Activated CD4-positive, alpha-beta memory T cell treated with anti-CD3 and anti-CD28 coated beads for 36 hours (primary cell): ENCODE measurements at regions not wholly inside any gene's neighbourhood (a gene's known extent, or its start where the extent isn't known, plus 50 kb on each side); places are given as distances from the start of the nearest gene placed in this dataset.

ENCODE experiments used
- CTCF ChIA-PET: fragments of 350-600 bp; sonication (Branson Sonifier 250); formaldehyde crosslinking; loops from one replicate; lab custom pipeline; 2021; ENCODE audit warnings: antibody characterized with exemption, inconsistent platforms; lab: Charles Lee
- POLR2A ChIA-PET: fragments of 350-600 bp; sonication (Branson Sonifier 250); formaldehyde crosslinking; loops from one replicate; lab custom pipeline; 2021; ENCODE audit warnings: antibody characterized with exemption; lab: Charles Lee
- DNase-seq: peaks from one replicate; pipeline ENCODE4 v3.0.0-alpha.2; 2020
- H3K27ac Mint-ChIP-seq: one replicate; pipeline ENCODE4 v1.8.0; 2021; ENCODE audit warnings: mixed read lengths
- H3K27me3 Mint-ChIP-seq: one replicate; pipeline ENCODE4 v1.8.0; 2021; ENCODE audit warnings: mixed read lengths
- H3K36me3 Mint-ChIP-seq: one replicate; pipeline ENCODE4 v1.8.0; 2021; ENCODE audit warnings: mixed read lengths
- H3K4me1 Mint-ChIP-seq: one replicate; pipeline ENCODE4 v1.8.0; 2021; ENCODE audit warnings: low read depth, mixed read lengths
- H3K4me3 Mint-ChIP-seq: one replicate; pipeline ENCODE4 v1.8.0; 2021; ENCODE audit warnings: mild to moderate bottlenecking, mixed read lengths
- H3K9me3 Mint-ChIP-seq: one replicate; pipeline ENCODE4 v1.8.0; 2021; ENCODE audit warnings: mixed read lengths
- intact Hi-C: fragments of 100-400 bp; cut with micrococcal nuclease; formaldehyde crosslinking; loops from one replicate; pipeline ENCODE4 v1.15.1; 2023

DNA sequence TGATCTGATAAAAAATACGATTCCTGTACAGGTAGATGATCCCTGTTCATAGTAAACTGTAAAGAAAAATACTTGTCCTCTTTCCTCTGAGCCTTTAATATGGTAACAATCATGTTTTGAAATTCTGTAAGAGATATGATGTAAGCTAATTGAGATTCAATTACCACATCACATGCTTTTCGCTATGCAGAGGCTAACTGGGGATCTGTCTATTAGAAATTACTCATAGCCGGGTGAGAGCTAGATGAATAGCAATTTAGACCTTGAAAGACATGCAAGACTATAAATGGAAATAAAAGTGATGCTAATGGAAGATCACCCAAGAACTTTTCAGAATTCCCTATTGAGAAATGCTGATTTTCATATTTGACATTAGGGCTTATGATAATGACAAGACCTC is 579.9 kb upstream of the ZNF717 start:
- Mint-ChIP-seq H3K4me3 (no peak overlapping the region), H3K27ac (no peak overlapping the region), H3K27me3 (no peaks in the 10 kb centered on the region), H3K4me1 (no peaks in the 10 kb centered on the region), H3K9me3 (peaks cover 11% of the 10 kb centered on the region), H3K36me3 (no peaks in the 10 kb centered on the region)
- intact Hi-C loops = no loop called here
- no peak for DNase-seq
- ChIA-PET POLR2A (no interaction called here), CTCF (no interaction called here)

DNA sequence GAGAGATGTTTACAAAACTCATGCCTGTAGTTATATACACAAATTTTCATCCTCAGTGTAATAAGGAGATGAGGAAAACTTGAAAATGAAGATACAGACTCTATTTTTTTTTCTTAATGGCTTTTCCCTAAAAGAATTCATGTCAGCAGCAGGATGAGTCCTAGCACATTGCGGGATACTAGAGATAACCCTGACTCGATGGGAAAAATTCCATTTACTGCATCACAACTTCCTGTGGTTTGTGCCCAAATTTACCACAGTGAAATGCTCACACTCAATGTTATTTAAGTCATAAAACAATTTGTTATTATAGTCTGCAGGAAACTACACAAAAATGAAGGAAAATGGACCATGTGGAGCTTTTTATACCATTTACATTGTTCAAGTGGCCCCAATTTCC is 581.9 kb upstream of the ZNF717 start:
- DNase-seq = no peak
- no peak overlapping the region for H3K27ac Mint-ChIP-seq
- H3K36me3 Mint-ChIP-seq = no peaks in the 10 kb centered on the region
- POLR2A ChIA-PET = no interaction called here
- intact Hi-C loops = no loop called here
- CTCF ChIA-PET = no interaction called here
- no peak overlapping the region for H3K4me3 Mint-ChIP-seq
- peaks cover 11% of the 10 kb centered on the region for H3K9me3 Mint-ChIP-seq
- H3K27me3 Mint-ChIP-seq = no peaks in the 10 kb centered on the region
- no peaks in the 10 kb centered on the region for H3K4me1 Mint-ChIP-seq

DNA sequence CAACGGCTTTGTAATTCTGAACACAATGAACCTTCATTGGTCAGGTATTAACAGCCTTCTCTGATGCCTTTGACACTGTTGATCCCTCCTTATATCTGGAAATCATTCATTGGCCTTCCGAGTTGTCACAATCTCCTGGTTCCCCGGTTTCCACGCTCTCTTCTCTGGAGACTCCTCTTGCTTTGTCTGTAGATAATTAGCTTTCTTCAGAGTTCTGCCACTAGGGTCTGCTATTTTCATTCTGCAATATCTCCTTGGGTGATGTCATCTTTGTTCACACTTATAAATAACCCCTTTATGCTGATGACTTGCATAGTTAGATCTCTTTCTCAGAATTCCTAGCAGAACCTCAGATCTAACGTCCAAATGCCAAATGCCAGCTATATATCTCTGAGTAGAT is 583.8 kb upstream of the ZNF717 start:
- ChIA-PET POLR2A (no interaction called here), CTCF (no interaction called here)
- H3K27me3 Mint-ChIP-seq = no peaks in the 10 kb centered on the region
- H3K9me3 Mint-ChIP-seq = peaks cover 11% of the 10 kb centered on the region
- intact Hi-C loops = no loop called here
- H3K4me1 Mint-ChIP-seq = no peaks in the 10 kb centered on the region
- no peak for DNase-seq
- H3K36me3 Mint-ChIP-seq = no peaks in the 10 kb centered on the region
- H3K27ac Mint-ChIP-seq = no peak overlapping the region
- no peak overlapping the region for H3K4me3 Mint-ChIP-seq

DNA sequence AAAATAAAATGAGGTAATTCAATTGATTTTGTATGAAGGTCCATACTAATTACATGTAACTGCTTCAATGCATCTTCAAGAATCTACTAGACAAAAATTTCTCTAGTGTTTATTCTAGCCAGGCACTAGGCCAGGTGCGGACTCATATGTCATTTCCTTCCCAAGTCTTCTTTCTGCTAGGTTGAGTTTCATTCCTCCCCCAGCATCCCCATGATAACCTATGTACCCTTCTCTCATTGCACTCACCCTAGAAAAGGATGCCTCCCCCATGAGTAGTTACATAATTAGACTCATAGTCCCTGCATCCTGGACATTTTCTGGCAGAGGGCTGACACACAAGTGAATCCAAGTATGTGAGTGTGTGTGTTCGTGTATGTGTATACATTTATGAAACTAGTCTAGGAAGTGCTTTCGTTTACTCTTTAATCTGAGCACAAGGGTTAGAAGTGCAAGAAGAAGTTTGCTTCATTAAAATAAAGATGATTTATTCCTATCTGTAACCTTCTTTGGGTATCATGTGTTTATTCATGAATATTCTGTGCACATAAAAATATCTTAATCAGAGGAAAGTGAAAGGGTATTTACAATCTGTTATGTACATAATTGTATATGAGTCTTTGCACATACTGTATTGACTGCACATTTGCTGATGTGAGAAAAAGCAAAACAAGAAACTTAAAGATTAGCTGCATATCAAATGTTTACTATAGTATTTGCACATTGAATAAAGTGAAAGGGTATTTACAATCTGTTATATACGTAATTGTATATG is 585.6 kb upstream of the ZNF717 start:
- CTCF ChIA-PET = no interaction called here
- peaks cover 11% of the 10 kb centered on the region for H3K9me3 Mint-ChIP-seq
- no peaks in the 10 kb centered on the region for H3K4me1 Mint-ChIP-seq
- intact Hi-C loops = no loop called here
- H3K27me3 Mint-ChIP-seq = no peaks in the 10 kb centered on the region
- no peak for DNase-seq
- POLR2A ChIA-PET = no interaction called here
- H3K36me3 Mint-ChIP-seq = no peaks in the 10 kb centered on the region
- H3K27ac Mint-ChIP-seq = no peak overlapping the region
- H3K4me3 Mint-ChIP-seq = no peak overlapping the region

GRCh38 chr3:76372497-76372896 is 587.1 kb upstream of the ZNF717 start:
- CTCF ChIA-PET = no interaction called here
- peaks cover 17% of the 10 kb centered on the region for H3K9me3 Mint-ChIP-seq
- H3K27ac Mint-ChIP-seq = no peak overlapping the region

DNA sequence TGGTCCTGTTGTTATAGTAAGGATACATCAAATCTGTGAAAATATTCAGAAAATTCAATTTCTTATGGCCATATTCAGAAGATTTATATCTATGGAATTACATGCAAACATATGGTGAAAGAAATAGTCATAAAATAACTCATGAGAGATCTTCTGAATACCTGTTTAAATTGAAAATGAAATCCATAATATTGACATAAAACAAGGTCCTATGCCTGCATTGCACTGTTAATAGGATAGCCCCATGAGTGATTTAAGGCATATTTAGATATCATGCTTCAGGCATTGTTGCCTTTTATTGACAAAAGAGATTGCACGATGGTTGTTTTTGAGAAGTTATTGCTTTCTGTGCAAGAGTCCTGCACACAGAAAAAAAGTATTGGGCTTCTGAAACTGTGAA is 591.7 kb upstream of the ZNF717 start:
- no peaks in the 10 kb centered on the region for H3K36me3 Mint-ChIP-seq
- POLR2A ChIA-PET = no interaction called here
- intact Hi-C loops = no loop called here
- H3K9me3 Mint-ChIP-seq = peaks cover 16% of the 10 kb centered on the region
- no peak overlapping the region for H3K4me3 Mint-ChIP-seq
- H3K27me3 Mint-ChIP-seq = no peaks in the 10 kb centered on the region
- CTCF ChIA-PET = no interaction called here
- DNase-seq = no peak
- no peaks in the 10 kb centered on the region for H3K4me1 Mint-ChIP-seq
- H3K27ac Mint-ChIP-seq = no peak overlapping the region

More at GRCh38 chr3:76372497-76372896, 587.1 kb upstream of the ZNF717 start:
- intact Hi-C loops = no loop called here
- Mint-ChIP-seq H3K27me3 (no peaks in the 10 kb centered on the region), H3K4me1 (no peaks in the 10 kb centered on the region), H3K4me3 (no peak overlapping the region), H3K36me3 (no peaks in the 10 kb centered on the region)
- no peak for DNase-seq
- POLR2A ChIA-PET = no interaction called here

- H3K4me3 Mint-ChIP-seq = no peak overlapping the region
- H3K27ac Mint-ChIP-seq = no peak overlapping the region
- H3K9me3 Mint-ChIP-seq = peaks cover 19% of the 10 kb centered on the region
- intact Hi-C loops = no loop called here
- no peak for DNase-seq
- H3K36me3 Mint-ChIP-seq = no peaks in the 10 kb centered on the region
- H3K27me3 Mint-ChIP-seq = no peaks in the 10 kb centered on the region
- ChIA-PET CTCF (no interaction called here), POLR2A (no interaction called here)
- H3K4me1 Mint-ChIP-seq = no peaks in the 10 kb centered on the region
Measured at GRCh38 chr3:76378789-76379188, 593.4 kb upstream of the ZNF717 start.

- Mint-ChIP-seq H3K27me3 (no peaks in the 10 kb centered on the region), H3K4me1 (no peaks in the 10 kb centered on the region), H3K27ac (no peak overlapping the region), H3K36me3 (no peaks in the 10 kb centered on the region), H3K4me3 (no peak overlapping the region), H3K9me3 (peaks cover 26% of the 10 kb centered on the region)
- POLR2A ChIA-PET = no interaction called here
- intact Hi-C loops = no loop called here
- no peak for DNase-seq
- CTCF ChIA-PET = no interaction called here
Measured at GRCh38 chr3:76383781-76384180, 598.4 kb upstream of the ZNF717 start.

DNA sequence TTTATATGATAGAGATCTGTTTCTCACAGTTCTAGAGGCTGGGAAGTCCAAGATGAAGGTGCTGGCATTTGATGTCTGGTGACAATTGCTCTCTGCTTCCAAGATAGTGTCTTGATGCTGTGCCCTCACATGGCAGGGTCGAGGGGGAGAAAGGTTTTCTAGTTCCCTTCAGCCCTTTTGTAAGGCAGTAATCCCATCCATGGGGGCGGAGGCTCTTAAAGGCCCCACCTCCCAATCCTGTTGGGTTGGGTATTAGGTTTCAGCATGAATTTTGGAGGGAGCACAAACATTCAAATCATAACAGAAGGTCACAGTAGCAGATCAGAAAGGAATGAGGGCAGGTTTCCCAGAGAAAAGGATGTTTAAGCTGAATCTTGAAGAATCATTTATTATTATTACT is 601.7 kb upstream of the ZNF717 start:
- no peaks in the 10 kb centered on the region for H3K36me3 Mint-ChIP-seq
- POLR2A ChIA-PET = no interaction called here
- intact Hi-C loops = no loop called here
- no peaks in the 10 kb centered on the region for H3K27me3 Mint-ChIP-seq
- DNase-seq = no peak
- CTCF ChIA-PET = no interaction called here
- H3K4me3 Mint-ChIP-seq = no peak overlapping the region
- no peak overlapping the region for H3K27ac Mint-ChIP-seq
- peaks cover 29% of the 10 kb centered on the region for H3K9me3 Mint-ChIP-seq
- no peaks in the 10 kb centered on the region for H3K4me1 Mint-ChIP-seq

GRCh38 chr3:76400141-76400540 is 614.8 kb upstream of the ZNF717 start:
- Mint-ChIP-seq H3K9me3 (peaks cover 16% of the 10 kb centered on the region), H3K27me3 (no peaks in the 10 kb centered on the region), H3K27ac (no peak overlapping the region), H3K4me1 (no peaks in the 10 kb centered on the region), H3K4me3 (no peak overlapping the region), H3K36me3 (no peaks in the 10 kb centered on the region)
- ChIA-PET CTCF (no interaction called here), POLR2A (no interaction called here)
- DNase-seq = no peak
- intact Hi-C loops = no loop called here

- Mint-ChIP-seq H3K27me3 (no peaks in the 10 kb centered on the region), H3K36me3 (no peaks in the 10 kb centered on the region), H3K9me3 (peaks cover 23% of the 10 kb centered on the region), H3K27ac (no peak overlapping the region), H3K4me1 (no peaks in the 10 kb centered on the region), H3K4me3 (no peak overlapping the region)
- ChIA-PET CTCF (no interaction called here), POLR2A (no interaction called here)
- intact Hi-C loops = no loop called here
- no peak for DNase-seq
Measured at GRCh38 chr3:76402926-76403325, 617.6 kb upstream of the ZNF717 start.

- H3K27ac Mint-ChIP-seq = no peak overlapping the region
- H3K4me3 Mint-ChIP-seq = no peak overlapping the region
- H3K36me3 Mint-ChIP-seq = no peaks in the 10 kb centered on the region
- no peaks in the 10 kb centered on the region for H3K27me3 Mint-ChIP-seq
- no peaks in the 10 kb centered on the region for H3K4me1 Mint-ChIP-seq
- CTCF ChIA-PET = no interaction called here
- H3K9me3 Mint-ChIP-seq = peaks cover 23% of the 10 kb centered on the region
- intact Hi-C loops = no loop called here
- POLR2A ChIA-PET = no interaction called here
- no peak for DNase-seq
Measured at GRCh38 chr3:76403556-76403955, 618.2 kb upstream of the ZNF717 start.

GRCh38 chr3:76405196-76405595 is 619.8 kb upstream of the ZNF717 start:
- ChIA-PET POLR2A (no interaction called here), CTCF (no interaction called here)
- Mint-ChIP-seq H3K27ac (no peak overlapping the region), H3K4me3 (no peak overlapping the region), H3K9me3 (peaks cover 22% of the 10 kb centered on the region), H3K36me3 (no peaks in the 10 kb centered on the region), H3K4me1 (no peaks in the 10 kb centered on the region), H3K27me3 (no peaks in the 10 kb centered on the region)
- intact Hi-C loops = no loop called here
- no peak for DNase-seq
